ENCODE measurements at regions not wholly inside any gene's neighbourhood (a gene's known extent, or its start where the extent isn't known, plus 50 kb on each side); places are given as distances from the start of the nearest gene placed in this dataset.

- TF ChIP-seq POLR2A (IDR thresholded peaks at IDR 0.05) (no peak), CTCF (IDR thresholded peaks at IDR 0.05) (no peak)
Observed at GRCh38 chr18:35856178-35856577, 116.3 kb upstream of the RMP24 start.

Data from heart left ventricle (tissue), 13 donors.